DMS79 (cell line): ENCODE measurements at regions not wholly inside any gene's neighbourhood (a gene's known extent, or its start where the extent isn't known, plus 50 kb on each side); places are given as distances from the start of the nearest gene placed in this dataset.

ENCODE experiments used
- DNase-seq: peaks from one replicate; lab custom pipeline; 2025; lab: John Stamatoyannopoulos, UW

DNA sequence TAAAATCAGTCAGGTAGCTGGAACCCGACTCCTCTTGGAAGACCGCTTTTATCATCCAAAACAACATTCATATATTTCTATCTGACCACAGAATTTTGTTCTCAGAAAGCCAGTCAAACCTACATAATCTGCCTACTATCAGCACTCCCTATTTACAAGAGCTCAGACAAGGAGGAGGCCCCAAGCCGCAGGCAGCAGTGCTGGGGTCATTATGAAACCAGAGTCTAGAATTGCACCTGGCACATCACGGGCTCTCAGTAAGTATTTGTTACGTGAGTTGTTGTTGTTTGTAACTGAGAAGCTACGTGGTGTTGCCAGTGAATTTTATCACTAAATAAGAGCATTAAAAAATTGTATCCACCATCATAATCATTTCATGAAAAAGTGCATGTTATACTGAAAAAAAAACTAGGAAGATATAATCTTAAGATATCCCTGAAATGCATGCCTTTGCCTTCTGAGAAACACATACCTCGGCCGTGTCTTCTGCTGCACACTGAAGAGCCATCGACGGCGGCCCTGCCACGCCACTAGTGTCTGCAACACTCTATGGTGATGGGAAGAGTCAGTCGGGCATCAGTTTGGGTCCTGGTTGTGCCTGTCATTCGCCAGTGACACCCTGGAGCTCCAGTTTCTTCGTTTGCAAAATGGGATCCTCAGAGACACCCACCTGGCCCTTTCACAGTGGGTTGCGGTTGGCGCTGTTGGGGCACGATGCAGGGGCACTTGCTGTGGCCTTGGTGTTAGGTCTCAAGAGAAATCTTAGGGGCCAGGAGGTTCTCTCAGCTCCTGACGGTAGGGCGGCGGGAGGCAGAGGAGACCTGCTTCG, 505.9 kb downstream of the EIPR1 start:
- DNase-seq: no peak

DNA sequence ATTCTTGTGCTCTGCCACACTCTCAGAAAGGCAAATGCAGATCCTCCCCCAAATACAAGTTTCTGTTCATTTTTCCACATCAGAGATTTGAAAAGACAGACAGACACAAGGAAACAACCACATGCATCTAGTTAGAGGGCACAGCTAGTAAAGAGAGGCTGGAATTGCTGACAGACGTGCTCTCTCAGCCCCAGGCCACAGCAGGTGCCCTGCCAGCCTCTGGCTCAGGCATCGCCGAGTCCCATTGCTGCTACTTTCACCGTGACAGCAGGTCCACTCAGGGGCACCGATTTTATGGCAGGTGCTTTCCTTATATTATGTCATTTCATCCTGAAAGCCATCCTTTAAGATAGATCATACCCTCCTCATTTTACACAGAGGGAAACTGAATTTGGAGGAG, 507.5 kb downstream of the EIPR1 start:
- peak; percentile 73 for DNase-seq

DNA sequence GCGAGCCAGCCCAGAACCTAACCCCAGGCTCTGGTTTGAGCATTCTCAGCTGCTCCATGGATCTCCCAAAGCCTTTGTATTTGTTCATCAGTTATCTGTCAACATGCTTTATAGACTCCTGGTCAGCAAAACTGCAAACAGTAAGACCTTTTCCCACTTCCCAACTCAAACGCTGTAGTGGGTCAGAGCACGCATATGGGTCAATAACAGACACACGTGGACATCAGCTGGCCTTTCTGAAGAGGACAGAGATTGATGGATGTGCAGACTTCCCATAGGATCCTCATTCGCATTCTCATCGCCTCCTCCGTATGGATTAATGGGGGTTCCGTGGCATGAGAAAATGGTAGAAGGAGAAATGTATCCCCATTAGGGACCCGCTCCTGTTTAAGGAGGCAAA, 508.1 kb downstream of the EIPR1 start:
- no peak for DNase-seq

DNA sequence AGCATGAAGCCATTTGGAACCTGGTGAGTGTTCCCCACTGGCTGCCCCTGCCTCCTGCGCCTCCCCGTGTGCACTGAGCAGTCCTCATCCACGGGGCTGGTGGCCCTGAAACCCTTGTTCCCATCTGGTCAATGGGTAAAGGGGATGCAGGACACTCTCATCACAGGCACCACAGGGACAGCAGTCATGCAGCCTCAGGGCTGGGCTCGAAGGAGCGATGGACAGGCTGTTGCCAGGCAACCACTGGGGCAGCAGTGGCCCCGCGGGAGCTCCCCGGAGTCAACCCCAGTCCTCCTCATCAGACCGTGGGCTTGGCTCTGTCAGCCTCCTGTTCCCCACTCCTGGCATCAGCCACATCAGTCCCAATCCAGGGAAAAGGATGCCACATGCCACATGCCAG, 509.5 kb downstream of the EIPR1 start:
- DNase-seq: no peak

DNA sequence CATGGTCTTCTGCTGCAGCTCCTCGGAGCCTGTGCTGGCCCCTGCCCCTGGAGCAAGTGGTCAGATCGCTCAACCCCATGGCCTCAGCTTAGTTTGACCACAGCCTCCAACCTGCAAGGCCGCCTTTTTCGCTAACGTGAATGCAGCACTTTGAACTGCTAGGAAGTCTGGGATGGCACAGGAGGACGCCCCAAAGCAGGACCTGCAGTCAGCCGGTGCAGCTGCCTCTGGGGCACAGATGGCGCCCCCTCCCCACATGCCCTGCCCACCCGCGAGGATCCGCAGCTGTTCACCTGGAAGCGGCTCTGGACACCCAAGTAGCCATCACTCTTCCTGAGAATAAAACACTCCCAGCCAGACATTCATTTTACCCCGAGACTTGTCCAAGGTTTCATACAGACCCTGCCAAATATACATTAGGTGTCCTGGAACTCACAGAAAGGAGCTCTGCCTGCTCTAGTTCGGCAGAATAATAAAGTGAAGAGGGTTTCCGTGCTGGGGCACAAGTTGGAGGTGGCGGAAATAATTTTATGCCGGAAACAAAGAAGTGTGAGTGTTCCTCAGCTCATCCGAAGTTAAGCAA, 510.1 kb downstream of the EIPR1 start:
- no peak for DNase-seq

DNA sequence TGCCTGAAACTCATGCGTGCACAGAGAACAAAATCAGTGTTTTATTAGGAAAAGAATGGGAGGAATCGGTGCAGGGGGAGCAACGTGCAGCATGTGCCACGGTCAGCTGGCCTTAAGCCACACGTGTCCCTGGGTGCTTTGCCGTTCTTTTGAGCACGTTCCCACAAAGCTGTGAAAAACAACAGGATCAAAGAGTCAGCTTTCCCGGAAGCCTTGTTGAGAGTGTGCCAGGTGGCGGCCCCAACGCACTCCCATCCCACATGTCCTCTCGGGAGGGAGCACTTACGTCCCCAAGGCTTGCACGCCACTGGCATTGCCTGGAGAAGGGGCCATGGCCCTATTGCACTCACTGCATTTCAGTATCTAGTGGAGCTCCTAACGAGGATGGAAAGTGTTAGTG, 511.2 kb downstream of the EIPR1 start:
- DNase-seq: no peak

DNA sequence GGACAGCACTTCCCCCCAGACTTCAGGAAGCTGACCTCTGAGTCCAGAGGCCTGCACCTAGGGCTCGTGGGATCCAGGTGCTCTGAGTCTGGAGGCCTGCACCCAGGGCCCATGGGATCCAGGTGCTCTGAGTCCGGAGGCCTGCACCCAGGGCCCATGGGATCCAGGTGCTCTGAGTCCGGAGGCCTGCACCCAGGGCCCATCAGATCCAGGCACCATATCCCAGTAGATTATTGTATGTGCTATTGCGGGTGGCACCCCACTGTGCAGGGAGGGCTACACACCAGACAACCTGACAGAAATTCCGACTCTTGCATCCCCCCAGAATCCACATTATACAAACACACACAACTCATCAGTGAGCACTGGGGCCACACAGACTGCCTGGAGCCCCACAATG, 515.2 kb downstream of the EIPR1 start:
- DNase-seq: no peak

DNA sequence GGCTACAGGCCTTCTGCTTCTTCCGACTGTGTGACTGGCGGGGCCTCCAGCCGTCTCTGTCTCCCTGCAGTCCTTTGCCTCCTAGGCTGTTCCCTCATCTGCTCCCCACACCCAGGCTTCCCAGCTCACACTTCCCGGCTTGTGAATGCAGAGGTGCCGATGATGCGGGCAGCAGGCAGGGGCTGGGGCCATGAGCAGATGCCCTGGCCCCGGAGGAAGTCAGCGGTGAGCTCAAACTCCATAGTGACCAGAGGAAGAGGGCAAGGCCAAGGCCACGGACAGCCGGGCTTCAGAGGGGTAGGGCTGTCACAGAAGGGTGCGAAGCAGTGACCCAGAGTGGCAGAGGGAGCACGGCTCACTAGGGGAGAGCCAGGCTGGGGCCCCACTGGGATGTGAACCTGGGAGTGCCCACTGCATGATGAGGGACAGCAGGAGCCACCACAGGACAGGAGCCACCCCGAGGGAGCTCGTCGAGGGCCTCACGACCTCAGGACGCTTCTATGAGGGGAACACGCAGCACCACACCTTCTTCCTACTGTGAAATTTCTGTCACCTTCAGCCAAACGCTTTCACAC, 515.9 kb downstream of the EIPR1 start:
- DNase-seq: no peak

DNA sequence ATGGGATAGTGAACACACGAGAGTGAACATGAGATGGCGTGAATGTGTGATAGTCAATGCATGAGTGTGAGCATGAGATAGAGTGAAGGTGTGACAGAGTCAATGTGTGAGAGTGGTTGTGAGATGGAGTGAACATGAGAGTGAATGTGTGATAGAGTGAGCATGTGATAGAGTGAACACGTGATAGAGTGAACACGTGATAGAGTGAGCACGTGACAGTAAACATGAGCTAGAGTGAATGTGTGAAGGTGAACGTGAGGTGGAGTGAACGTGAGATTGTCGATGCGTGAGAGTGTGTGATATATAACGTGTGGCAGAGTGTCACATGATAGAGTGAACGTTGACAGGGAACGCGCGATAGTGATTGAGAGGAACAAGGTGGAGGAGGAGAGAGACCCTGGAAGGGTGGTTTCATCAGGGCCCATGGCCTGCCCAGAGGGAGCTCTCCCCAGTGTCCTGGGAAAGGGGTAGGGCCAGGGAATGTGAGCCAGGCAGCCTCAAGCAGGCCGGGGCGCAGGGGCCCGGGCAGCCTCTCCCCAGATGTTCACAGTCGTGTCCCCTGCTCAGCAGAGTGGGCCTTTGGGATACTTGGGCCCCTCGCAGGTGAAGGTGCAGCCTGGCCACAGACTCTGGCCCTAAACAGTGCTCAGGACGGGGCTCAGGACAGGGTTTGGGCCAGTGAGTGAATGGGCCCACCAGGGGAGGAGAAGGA, 516.9 kb downstream of the EIPR1 start:
- DNase-seq: no peak

DNA sequence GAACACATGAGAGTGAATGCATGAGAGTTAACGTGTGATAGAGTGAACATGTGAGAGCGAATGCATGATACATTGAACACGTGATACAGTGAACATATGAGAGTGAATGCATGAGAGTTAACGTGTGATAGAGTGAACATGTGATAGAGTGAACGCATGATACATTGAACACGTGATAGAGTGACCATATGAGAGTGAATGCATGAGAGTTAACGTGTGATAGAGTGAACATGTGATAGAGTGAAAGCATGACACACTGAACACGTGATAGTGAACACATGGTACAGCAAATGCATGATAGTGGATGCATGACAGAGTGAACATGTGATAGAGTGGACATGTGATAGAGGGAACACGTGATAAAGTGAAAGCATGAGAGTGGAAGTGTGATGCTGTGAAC, 517.9 kb downstream of the EIPR1 start:
- DNase-seq: no peak

DNA sequence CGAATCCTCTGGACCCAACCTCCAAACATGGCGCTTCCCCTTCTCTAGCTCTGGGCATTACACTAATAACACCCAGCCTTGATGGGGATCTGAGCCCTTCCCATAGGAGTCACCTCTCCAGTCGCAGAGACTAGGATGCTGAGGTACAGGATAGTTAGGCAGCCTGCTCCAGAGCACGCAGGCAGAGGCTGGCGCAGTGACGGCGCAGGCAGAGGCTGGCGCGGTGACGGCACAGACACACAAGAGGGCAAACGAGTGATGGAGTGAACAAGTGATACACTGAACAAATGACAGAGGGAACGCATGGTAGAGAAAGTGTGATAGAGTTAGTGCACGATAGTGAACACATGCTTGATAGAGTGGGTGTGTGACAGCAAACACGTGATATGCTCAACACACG, 518.5 kb downstream of the EIPR1 start:
- DNase-seq: no peak

DNA sequence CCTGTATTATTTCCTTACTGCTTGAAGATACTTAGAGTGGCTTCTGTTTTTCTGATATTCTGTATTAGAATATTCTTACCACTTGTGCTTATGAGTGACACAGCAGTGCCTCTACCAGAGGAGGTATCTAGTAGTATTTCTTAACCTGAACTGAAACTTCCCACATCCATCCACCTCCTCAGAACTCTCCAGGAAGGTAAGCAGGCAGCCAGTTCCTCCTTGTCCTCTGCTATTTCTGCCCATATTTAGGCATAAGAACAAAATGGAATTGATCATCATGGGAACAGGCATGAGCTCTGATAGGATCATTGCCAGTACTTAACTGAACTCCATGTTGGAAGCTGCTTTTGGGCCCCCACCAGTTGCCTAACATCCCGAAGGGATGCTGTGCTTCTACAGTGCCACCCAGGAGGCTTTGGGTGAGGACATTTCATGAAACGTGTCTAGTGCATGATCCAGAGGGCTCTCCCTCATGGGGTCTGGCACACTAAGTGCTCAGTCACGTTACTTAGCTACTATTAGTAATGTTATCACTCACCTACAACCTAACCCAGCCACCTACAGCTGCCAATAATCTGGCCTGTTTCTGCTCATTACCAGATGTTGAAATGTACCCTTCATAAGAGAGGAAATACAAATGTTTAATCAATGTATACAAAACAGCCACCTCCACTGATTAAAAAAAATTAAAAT, 520.7 kb downstream of the EIPR1 start:
- no peak for DNase-seq

DNA sequence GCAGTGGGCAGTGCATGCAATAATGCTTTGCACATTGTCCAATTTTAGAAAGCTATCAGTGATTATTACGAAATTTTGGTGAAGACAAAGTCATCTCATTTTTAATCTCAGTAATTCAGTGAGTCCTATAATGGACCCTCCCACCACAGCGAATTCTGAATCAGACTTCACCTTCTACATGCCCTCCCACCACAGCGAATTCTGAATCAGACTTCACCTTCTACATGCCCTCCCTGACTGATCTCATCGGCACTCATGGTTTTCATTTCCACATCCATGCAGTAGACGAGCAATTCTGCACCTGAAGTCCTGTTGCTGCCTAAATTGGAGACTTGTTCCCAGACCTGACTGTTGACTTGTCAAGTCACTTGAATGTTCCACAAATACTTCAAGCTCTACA, 522.3 kb downstream of the EIPR1 start:
- DNase-seq: no peak

DNA sequence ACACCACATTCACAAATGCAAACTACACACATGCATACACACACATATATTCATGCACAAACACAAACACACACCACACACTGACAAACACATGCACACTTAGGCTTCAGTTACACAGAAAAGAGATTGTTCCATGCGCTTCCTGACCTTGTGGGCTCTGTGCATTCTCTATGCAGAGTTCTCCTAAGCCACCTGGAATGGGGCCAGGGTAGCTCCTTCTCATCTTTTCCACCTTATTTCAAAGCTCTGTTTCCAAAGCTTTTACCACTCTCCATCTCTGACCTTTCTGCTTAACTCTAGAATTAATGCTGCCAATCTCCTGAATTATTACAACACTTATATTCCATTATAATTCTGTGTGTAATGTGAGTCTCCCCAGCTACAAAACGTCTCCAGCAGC, 522.3 kb upstream of the MYT1L start:
- DNase-seq: no peak

DNA sequence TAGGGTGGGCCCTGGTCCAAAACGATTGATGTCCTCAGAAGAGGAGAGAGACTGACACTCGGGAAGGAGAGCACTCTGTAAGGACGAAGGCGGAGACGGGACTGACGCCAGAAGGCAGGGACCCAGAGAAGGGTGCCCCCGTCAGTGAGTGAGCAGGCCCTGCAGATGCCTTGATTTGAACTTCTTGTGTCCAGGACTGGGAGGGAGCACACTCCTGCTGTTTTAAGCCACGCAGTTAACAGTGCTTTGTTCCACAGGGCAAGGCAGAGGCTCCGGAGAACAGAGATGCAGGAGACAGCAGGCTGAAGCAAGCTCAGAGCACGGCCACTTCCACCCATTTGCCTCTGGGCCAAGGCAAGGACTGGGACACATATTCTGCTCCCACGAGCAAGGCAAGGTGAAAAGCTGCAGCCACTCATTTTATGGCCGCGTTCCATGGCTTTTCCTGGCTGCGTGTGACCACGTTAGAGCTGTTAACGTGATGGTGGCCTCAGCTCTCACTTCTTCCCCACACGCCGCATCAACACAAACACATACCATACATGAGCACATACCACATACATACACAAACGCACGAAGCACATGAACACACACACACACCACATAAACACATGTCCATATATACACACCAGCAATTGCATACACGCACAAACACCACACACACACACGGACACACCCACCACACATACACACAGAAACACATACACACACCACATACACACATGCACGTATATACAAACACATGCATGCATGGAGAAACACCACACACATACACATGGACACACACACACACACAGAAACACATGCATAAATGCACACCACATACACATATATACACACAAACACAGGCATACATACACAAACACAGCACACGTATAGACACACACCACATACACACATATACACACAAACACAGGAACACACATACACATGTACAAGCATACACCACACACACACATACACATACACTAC, 521.0 kb upstream of the MYT1L start:
- no peak for DNase-seq

DNA sequence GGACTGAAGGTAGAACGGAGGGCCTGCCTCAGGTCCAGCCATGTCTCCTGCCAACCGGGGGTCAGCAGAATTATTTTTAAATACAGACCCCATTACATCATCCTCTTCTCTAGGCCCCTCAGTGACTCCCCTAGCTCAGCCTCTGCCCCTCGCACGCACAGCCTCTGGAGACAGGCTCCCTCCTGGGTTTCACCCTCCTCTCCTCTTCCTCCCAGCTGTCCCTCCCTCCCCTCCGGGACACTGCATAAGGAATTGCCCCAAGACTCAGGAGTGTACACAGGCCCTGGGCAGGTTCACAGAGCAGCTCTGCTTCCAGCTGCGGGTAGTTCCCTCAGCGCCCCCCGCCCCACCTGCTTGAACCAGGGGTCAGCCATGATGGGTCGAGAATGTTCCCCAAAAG, 520.2 kb upstream of the MYT1L start:
- DNase-seq: no peak

DNA sequence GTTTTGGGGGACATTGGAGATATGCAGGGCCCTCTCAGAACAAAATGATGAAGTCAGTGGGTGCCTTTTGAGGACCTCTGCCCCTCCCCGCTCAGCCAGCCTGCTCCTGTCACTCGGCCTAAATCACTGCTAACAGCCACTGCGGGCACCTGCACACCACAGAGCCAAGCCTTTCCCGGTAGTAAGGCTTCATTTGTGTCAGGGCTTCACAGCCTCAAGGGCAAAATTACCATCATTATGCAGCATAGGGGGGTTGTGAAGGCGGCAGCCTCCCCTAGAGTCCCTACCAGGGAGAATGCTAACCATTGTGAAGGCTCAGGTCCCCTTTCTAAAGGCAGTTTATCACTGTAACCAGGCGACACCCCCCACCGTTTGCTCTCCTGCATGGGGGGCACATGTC, 519.8 kb upstream of the MYT1L start:
- no peak for DNase-seq

DNA sequence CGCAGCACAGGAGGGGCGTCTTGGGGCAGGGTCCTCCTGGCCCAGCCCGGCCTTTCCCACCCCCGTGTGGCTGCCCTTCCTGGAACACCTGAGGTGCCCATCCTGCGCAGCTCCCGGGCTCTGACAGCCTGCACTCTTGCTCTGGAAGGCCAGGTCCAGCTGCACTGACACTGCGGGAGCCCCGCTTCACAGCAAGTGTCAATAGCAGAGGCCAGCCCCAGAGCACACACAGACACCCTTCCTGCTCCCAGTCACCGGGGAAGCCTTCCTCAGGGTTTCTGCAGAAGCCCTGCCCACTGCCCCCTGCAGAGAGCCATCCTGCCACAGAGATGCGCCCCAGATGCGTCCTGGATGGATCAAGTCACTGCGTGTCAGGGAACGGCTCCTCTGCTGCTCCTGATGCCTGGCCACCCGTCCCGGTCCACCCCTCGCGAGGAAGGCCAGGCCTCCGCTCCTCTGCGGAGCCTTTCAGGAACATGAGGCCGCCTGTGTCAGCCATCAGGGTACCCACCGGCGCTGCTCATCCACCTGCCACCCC, 519.2 kb upstream of the MYT1L start:
- no peak for DNase-seq

DNA sequence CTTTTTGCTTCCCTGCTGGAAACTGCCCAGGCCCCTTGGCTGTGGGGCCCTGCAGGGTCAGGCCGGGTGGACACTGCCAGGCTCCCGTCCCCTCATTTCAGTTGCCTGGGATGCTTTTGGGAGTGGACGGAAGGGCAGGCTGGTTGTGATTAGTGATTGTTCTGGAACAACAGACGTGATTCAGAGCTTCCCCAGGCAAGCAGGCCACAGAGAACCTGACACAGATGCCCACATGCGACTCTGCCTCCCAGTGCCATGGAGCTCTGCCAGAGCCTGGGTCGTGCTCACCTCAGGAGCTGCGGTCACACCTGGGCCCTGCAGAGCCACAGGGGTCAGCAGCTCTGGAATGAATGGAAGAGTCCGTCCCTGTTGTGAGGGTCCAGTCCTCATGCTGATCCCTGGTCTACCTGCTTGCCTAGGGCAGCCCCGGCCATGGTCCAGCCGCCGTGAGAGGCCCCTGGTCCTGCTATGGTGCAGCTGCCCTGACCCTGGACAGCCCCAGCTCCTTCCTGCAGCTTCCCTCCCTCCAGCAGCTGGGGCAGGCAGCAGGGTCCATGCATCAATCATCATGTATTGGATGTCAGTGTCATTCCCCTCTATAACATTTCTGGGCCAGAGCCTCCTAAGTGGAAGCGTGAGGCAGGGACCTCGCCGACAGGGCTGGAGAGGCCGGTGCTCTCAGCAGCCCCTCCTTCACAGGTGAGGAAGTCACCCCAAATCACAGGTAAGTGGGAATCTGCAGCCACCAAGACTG, 518.6 kb upstream of the MYT1L start:
- no peak for DNase-seq
